ENCODE measurements at regions not wholly inside any gene's neighbourhood (a gene's known extent, or its start where the extent isn't known, plus 50 kb on each side); places are given as distances from the start of the nearest gene placed in this dataset.

DNA sequence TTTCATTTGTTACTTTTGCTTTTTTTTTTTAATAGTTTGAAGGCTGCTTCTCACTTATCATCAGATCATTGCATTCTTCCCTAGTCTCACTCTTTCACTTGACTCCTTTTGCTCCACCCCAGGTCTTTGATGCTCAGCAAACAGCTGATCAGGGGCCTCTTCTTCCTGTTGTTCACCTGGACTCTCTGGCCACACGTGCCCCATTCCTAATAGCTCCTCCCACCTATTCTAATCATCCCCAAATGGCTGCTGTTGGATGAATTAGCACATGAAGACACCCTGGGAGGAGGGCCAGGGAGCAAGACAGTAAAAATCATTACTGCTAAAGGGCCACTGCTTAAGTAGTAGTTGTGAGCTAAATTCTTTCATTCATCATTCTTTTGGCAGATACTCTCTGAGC is 119.5 kb downstream of the MAB21L3 start:
- Histone ChIP-seq H2AK9ac (replicated peaks; ENCODE audit: low read depth, low read length, poor library complexity) (no peak overlapping the region), H3K14ac (replicated peaks; ENCODE audit: low read depth, low read length) (no peak overlapping the region), H3K4me1 (ENCODE audit: control insufficient read depth, insufficient read depth, low read length) (no peaks in the 10 kb centered on the region), H3K27ac (ENCODE audit: insufficient read depth, low read length) (no peak overlapping the region), H3K27me3 (ENCODE audit: control insufficient read depth, insufficient read depth, low read length) (no peaks in the 10 kb centered on the region; the same call in 1 of the 2 replicates), H3K56ac (ENCODE audit: extremely low read depth, insufficient read depth, low read length) (no peak overlapping the region), H3K79me1 (ENCODE audit: low read depth in 1 of 2, low read length in 2 of 2) (no peaks in the 10 kb centered on the region), H4K5ac (ENCODE audit: low read depth, low read length) (no peak overlapping the region), H4K8ac (ENCODE audit: low read depth in 2 of 2, low read length in 2 of 2) (no peak overlapping the region), H3K36me3 (ENCODE audit: control insufficient read depth, insufficient read depth, low read length) (no peaks in the 10 kb centered on the region), H3K9me3 (ENCODE audit: control insufficient read depth, insufficient read depth, low read length) (no peaks in the 10 kb centered on the region), H4K20me1 (ENCODE audit: insufficient read depth, low read length) (no peaks in the 10 kb centered on the region), H2BK15ac (ENCODE audit: low read depth, low read length) (no peak overlapping the region), H4K91ac (ENCODE audit: insufficient read depth, low read depth, low read length) (no peak overlapping the region), H3K9me1 (ENCODE audit: insufficient read depth, low read length) (no peaks in the 10 kb centered on the region), H2BK5ac (ENCODE audit: low read depth, low read length, poor library complexity, severe bottlenecking) (no peak overlapping the region), H3K18ac (ENCODE audit: low read depth, low read length) (no peak overlapping the region), H2AFZ (replicated peaks; ENCODE audit: low read length, poor library complexity) (no peak overlapping the region), H3K4me3 (ENCODE audit: insufficient read depth, low read depth, low read length) (no peak overlapping the region), H3K4ac (ENCODE audit: low read depth, low read length) (no peak overlapping the region), H3K4me2 (ENCODE audit: low read depth, low read length) (no peak overlapping the region), H2BK120ac (ENCODE audit: low read depth, low read length) (no peak overlapping the region), H2BK20ac (ENCODE audit: low read depth, low read length) (no peak overlapping the region), H3K23ac (ENCODE audit: low read depth, low read length) (no peak overlapping the region), H3K9ac (ENCODE audit: low read depth, low read length) (no peak overlapping the region), H2AK5ac (ENCODE audit: low read depth, low read length) (no peak overlapping the region)
- DNase-seq (no peak), ATAC-seq (ENCODE audit: low read depth) (no peak)
- intact Hi-C loops (cut with micrococcal nuclease) (no loop called here), dilution Hi-C loops (cut with HindIII; ENCODE audit: low sequenced_read_pairs, unreplicated experiment) (no loop called here), in situ Hi-C loops (cut with MboI; ENCODE audit: low sequenced_read_pairs) (loop anchor here (10.0 kb wide), 1 partner anchor 64 kb away; no protein-coding TSS in a partner anchor)
- BruUV-seq (replicated peaks) = no TSS peak
- ChIA-PET POLR2A (ENCODE audit: unreplicated experiment) (no interaction called here), CTCF (no interaction called here)
- WGBS, 2 experiments (ENCODE audit: extremely low coverage in 2 of 2, insufficient read length in 1 of 2) = no CpG with 5 or more reads among the region's 1 CpG
- TF ChIP-seq RCOR1 (IDR thresholded peaks at IDR 0.05; ENCODE audit: insufficient replicate concordance, low read length) = no peak
- no peak for TF ChIP-seq NFE2L2 (IDR thresholded peaks at IDR 0.05; ENCODE audit: low read depth, low read length)
- no peak for TF ChIP-seq MAFK (IDR thresholded peaks at IDR 0.05; ENCODE audit: low read depth, low read length)
